Ovary (tissue), 7 donors: ENCODE measurements at regions not wholly inside any gene's neighbourhood (a gene's known extent, or its start where the extent isn't known, plus 50 kb on each side); places are given as distances from the start of the nearest gene placed in this dataset.

Experiments
- DNase-seq, 5 donors: peaks; one replicate each; pipeline ENCODE4 v3.0.0-alpha.2; 2019 to 2020
- H3K27ac ChIP-seq, 2 donors: fragments of 200-600 bp; one replicate each; pipeline versions ENCODE4 v1.5.1 to v1.8.0; 2019 to 2022
- H3K27me3 ChIP-seq: fragments of 200-600 bp; one replicate; pipeline ENCODE4 v1.8.0; 2022
- H3K36me3 ChIP-seq: fragments of 200-600 bp; sonication (generic); one replicate; pipeline ENCODE4 v1.5.1; 2019
- H3K4me1 ChIP-seq: one replicate; pipeline ENCODE4 v1.8.1; 2013; ENCODE audit warnings: mild to moderate bottlenecking, moderate library complexity; ENCODE audit not compliant: insufficient read depth
- H3K4me3 ChIP-seq: fragments of 200-600 bp; sonication (generic); one replicate; pipeline ENCODE4 v1.5.1; 2017
- H3K9me3 ChIP-seq, 2 donors: fragments of 200-600 bp in 1 of 2; sonication (generic) in 1 of 2; one replicate each; pipeline versions ENCODE4 v1.5.1 to v1.8.1; 2013 to 2019; ENCODE audit warnings: mild to moderate bottlenecking in 1 of 2, moderate library complexity in 1 of 2
- EP300 ChIP-seq: sonication (generic); formaldehyde crosslinking; IDR thresholded peaks from one replicate; pipeline ENCODE4 v1.6.1; 2017; ENCODE audit warnings: antibody characterized with exemption
- POLR2A ChIP-seq: fragments of 450-650 bp; IDR thresholded peaks from one replicate; pipeline ENCODE4 v1.6.1; 2017; ENCODE audit warnings: antibody characterized with exemption, mild to moderate bottlenecking, moderate library complexity
- WGBS, 3 donors: extraction: QIAGEN DNeasy Blood & Tissue Kit in 1 of 3; methylation state at CpG; one replicate each; pipeline versions ENCODE4 v1.1.5 to v1.1.7; 2013 to 2017; 5-methylcytosine and 5-hydroxymethylcytosine counted together
- intact Hi-C, 4 donors: fragments of 100-400 bp; cut with DNase I; formaldehyde crosslinking; loops; one replicate each; pipeline versions ENCODE4 v1.11.0 to v1.15.1; 2022 to 2023
- TF ChIP-seq, protein P1 (sequence below), 3 donors: fragments of 450-650 bp in 2 of 3; fragments of 200-600 bp in 1 of 3; IDR thresholded peaks; one replicate each; pipeline versions ENCODE4 v1.5.1 to v1.8.0; 2016 to 2022; ENCODE audit warnings: antibody characterized with exemption in 3 of 3, mild to moderate bottlenecking in 1 of 3
- donor health status: DM: no; HTN: no; CAD: no; lungs with moderate emphysema.
- donor health status: DM: no; HTN: no; CAD: no.
- donor health status: Bipolar disorder and iron deficiency.
- donor health status: DM: no; HTN: no; CAD: no.
- donor health status: DM: yes; HTN: yes; CAD: no.

DNA sequence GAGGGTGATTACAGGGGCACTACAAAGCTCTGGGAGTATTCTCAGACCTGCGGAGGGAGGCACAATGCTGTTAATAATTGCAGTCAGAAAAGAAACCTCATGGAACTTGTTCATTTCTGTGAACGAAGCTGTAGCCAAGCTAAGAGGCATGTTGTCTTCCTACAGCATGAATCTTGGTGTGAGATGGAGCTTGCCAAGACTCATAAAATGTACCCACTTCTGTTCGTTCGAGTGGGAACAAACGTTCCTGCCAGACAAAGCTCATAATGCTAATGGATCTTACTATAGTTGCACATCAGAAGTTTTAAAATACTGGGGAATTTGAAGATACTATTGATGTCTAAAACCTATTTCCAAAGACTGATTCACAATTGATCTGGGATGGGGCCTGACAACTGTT, 489.1 kb downstream of the ZEB2 start:
- TF ChIP-seq, protein P1, sequence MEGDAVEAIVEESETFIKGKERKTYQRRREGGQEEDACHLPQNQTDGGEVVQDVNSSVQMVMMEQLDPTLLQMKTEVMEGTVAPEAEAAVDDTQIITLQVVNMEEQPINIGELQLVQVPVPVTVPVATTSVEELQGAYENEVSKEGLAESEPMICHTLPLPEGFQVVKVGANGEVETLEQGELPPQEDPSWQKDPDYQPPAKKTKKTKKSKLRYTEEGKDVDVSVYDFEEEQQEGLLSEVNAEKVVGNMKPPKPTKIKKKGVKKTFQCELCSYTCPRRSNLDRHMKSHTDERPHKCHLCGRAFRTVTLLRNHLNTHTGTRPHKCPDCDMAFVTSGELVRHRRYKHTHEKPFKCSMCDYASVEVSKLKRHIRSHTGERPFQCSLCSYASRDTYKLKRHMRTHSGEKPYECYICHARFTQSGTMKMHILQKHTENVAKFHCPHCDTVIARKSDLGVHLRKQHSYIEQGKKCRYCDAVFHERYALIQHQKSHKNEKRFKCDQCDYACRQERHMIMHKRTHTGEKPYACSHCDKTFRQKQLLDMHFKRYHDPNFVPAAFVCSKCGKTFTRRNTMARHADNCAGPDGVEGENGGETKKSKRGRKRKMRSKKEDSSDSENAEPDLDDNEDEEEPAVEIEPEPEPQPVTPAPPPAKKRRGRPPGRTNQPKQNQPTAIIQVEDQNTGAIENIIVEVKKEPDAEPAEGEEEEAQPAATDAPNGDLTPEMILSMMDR (IDR thresholded peaks at IDR 0.05), result no peak
- TF ChIP-seq POLR2A (no peak), EP300 (no peak)
- Histone ChIP-seq H3K27me3 (no peaks in the 10 kb centered on the region), H3K27ac (no peak overlapping the region), H3K4me1 (no peaks in the 10 kb centered on the region), H3K9me3 (no peaks in the 10 kb centered on the region), H3K36me3 (no peaks in the 10 kb centered on the region), H3K4me3 (no peak overlapping the region)
- no peak for DNase-seq
- intact Hi-C loops, result no loop called here
- WGBS, 3 donors, result 69 to 85% (median 84%) methylated on average over 5 of the region's 5 CpGs

DNA sequence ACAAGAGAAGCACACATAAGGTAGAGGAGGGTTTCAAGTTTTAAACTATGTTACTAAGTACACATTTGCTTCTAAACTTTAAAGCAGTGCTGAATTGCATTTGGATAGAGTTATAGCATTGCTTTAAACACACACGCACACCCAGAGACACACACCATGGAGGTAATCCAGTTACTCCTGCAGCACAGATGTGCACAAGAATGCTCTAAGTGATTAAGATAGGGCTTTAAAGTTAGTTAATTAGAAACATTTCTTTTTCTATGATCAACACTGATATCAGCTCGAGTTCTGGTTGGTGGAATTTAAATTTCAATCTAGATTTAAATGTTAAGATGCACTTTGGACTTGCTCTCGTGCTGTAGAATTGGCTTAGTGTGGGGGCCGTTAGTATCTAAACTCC, 492.3 kb downstream of the ZEB2 start:
- DNase-seq, result no peak
- H3K27ac ChIP-seq, result no peak overlapping the region
- H3K4me1 ChIP-seq, result no peaks in the 10 kb centered on the region
- no peaks in the 10 kb centered on the region for H3K36me3 ChIP-seq
- H3K27me3 ChIP-seq, result no peaks in the 10 kb centered on the region
- 42 to 67% (median 60%) methylated on average over 4 of the region's 4 CpGs for WGBS, 3 donors
- no peaks in the 10 kb centered on the region for H3K9me3 ChIP-seq
- TF ChIP-seq POLR2A, result no peak
- no peak for TF ChIP-seq EP300
- H3K4me3 ChIP-seq, result no peak overlapping the region
- intact Hi-C loops, result no loop called here

DNA sequence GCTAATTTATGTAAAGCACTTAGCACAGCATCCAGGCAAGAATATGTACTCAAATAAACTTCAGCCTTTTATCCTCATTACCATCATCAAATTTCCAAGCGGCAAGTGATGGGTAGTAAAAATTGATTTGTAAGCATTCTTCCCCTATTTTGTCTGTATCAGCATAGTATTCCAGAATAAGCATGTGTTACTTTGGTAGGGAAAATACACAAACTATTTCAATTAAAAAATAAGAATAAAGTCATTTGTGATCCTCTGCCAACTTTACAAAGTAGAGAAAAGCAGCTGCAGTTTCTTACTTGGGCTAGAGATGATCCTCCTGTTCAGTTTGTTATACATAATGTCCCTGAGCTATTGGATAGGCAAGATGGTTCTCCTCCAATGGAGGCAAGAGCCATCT, 493.2 kb downstream of the ZEB2 start:
- DNase-seq, result no peak
- H3K27ac ChIP-seq, result no peak overlapping the region
- H3K9me3 ChIP-seq, result no peaks in the 10 kb centered on the region
- intact Hi-C loops, result no loop called here
- no peaks in the 10 kb centered on the region for H3K4me1 ChIP-seq
- H3K4me3 ChIP-seq, result no peak overlapping the region
- no peak for TF ChIP-seq POLR2A
- TF ChIP-seq, protein P1 (IDR thresholded peaks at IDR 0.05), result no peak
- TF ChIP-seq EP300, result no peak
- H3K27me3 ChIP-seq, result no peaks in the 10 kb centered on the region
- no peaks in the 10 kb centered on the region for H3K36me3 ChIP-seq
- WGBS, 3 donors, result 38 to 61% (median 57%) methylated on average over 1 of the region's 1 CpG

DNA sequence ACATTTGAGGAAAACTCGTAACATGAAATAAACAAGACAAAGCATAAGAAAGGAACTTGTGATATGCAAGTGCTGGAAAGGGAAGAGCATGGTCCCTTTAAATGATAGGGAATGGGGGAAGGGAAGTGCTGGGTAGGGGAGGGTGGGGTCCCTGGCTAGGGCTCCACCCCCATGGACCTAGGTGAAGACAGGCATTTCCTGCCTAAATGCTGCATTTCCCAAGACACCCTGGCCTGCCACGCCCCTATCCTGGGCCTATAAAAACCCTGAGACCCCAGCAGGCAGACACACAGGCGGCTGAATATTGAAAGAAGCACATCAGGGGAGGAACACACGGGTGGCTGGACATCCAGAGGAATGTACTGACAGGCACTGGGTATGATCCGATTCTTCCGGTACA, 499.9 kb downstream of the ZEB2 start:
- TF ChIP-seq, protein P1 (IDR thresholded peaks at IDR 0.05), result no peak
- TF ChIP-seq POLR2A (no peak), EP300 (no peak)

DNA sequence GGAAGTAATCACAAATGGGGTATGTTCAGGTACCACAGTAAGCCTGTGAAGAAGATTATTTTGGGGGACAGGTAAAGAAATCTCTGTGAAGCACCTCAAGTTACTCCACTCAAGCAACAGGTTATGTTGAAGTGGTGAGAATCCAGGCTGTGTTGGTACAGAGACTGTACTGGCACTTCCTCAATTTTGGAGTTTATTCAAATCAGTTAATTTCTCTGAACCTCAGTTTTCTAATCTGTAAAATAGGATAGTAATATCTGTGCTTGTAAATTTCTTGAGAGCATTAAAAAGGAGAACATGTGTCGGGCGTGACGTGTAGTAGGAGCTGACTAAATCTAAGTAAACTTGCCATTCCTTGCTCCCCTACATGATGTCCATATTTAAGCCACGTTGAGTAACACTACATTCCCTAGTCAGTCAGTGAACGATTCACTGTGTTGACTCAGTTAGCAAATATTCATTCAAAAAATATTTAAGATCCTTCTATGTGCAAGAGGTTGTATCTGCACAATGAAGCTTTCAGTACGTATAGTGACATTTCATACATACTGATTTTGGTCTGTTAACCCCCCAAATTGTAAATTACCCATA, 504.2 kb downstream of the ZEB2 start:
- WGBS, 3 donors, result 84 to 92% (median 91%) methylated on average over 6 of the region's 6 CpGs
- intact Hi-C loops, result no loop called here
- DNase-seq, result no peak
- no peaks in the 10 kb centered on the region for H3K4me1 ChIP-seq
- no peak overlapping the region for H3K4me3 ChIP-seq
- TF ChIP-seq POLR2A (no peak), EP300 (no peak)
- TF ChIP-seq, protein P1 (IDR thresholded peaks at IDR 0.05), result no peak
- H3K36me3 ChIP-seq, result no peaks in the 10 kb centered on the region
- H3K27me3 ChIP-seq, result no peaks in the 10 kb centered on the region
- H3K27ac ChIP-seq, result no peak overlapping the region
- no peaks in the 10 kb centered on the region for H3K9me3 ChIP-seq

More for the DNA sequence above, 499.9 kb downstream of the ZEB2 start:
- WGBS, 3 donors, result 94 to 95% (median 95%) methylated on average over 6 of the region's 6 CpGs
- Histone ChIP-seq H3K4me3 (no peak overlapping the region), H3K4me1 (no peaks in the 10 kb centered on the region), H3K27ac (no peak overlapping the region), H3K9me3 (no peaks in the 10 kb centered on the region), H3K36me3 (no peaks in the 10 kb centered on the region), H3K27me3 (no peaks in the 10 kb centered on the region)
- no peak for DNase-seq
- intact Hi-C loops, result no loop called here
